ENCODE measurements at regions not wholly inside any gene's neighbourhood (a gene's known extent, or its start where the extent isn't known, plus 50 kb on each side); places are given as distances from the start of the nearest gene placed in this dataset.

DNA sequence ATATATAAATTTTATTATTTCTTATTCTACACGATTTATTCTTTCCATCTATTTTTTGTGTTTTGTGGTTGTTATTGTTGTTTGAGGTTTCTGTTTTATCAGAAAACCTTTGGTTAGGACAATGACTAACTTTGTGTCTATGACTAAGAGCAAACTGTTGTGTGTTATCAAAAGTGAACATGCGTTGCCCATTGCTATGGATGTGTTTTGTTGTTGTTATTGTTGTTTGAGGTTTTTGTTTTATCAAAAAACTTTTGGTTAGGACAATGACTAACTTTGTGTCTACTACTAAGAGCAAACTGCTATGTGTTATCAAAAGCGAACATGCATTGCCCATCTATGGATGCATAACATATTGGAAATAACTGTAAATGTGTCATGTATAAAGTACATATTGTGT, 692.3 kb downstream of the SLITRK1 start (continued):
- TF ChIP-seq, protein P1, sequence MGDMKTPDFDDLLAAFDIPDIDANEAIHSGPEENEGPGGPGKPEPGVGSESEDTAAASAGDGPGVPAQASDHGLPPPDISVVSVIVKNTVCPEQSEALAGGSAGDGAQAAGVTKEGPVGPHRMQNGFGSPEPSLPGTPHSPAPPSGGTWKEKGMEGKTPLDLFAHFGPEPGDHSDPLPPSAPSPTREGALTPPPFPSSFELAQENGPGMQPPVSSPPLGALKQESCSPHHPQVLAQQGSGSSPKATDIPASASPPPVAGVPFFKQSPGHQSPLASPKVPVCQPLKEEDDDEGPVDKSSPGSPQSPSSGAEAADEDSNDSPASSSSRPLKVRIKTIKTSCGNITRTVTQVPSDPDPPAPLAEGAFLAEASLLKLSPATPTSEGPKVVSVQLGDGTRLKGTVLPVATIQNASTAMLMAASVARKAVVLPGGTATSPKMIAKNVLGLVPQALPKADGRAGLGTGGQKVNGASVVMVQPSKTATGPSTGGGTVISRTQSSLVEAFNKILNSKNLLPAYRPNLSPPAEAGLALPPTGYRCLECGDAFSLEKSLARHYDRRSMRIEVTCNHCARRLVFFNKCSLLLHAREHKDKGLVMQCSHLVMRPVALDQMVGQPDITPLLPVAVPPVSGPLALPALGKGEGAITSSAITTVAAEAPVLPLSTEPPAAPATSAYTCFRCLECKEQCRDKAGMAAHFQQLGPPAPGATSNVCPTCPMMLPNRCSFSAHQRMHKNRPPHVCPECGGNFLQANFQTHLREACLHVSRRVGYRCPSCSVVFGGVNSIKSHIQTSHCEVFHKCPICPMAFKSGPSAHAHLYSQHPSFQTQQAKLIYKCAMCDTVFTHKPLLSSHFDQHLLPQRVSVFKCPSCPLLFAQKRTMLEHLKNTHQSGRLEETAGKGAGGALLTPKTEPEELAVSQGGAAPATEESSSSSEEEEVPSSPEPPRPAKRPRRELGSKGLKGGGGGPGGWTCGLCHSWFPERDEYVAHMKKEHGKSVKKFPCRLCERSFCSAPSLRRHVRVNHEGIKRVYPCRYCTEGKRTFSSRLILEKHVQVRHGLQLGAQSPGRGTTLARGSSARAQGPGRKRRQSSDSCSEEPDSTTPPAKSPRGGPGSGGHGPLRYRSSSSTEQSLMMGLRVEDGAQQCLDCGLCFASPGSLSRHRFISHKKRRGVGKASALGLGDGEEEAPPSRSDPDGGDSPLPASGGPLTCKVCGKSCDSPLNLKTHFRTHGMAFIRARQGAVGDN (IDR thresholded peaks at IDR 0.05) = no peak
- TF ChIP-seq MEF2A (IDR thresholded peaks at IDR 0.05; ENCODE audit: insufficient read depth, low read depth, low read length) (no peak), MYC (IDR thresholded peaks at IDR 0.05; ENCODE audit: insufficient read depth, insufficient read length, insufficient replicate concordance, low read length, severe bottlenecking) (no peak)

- RAD21 ChIA-PET (ENCODE audit: unreplicated experiment) = no interaction called here
- no peak for ATAC-seq
Measured at GRCh38 chr13:83184819-83185218, 697.5 kb downstream of the SLITRK1 start.

More at GRCh38 chr13:83184819-83185218, 697.5 kb downstream of the SLITRK1 start:
- Histone ChIP-seq H3K27ac (ENCODE audit: control insufficient read depth, insufficient read depth) (no peak overlapping the region), H3K79me2 (ENCODE audit: control insufficient read depth, insufficient read depth, low read length) (no peaks in the 10 kb centered on the region), H4K20me1 (ENCODE audit: control insufficient read depth, insufficient read depth) (no peaks in the 10 kb centered on the region), H3K36me3 (ENCODE audit: control insufficient read depth in 2 of 2, insufficient read depth in 2 of 2, low read length in 1 of 2) (no peaks in the 10 kb centered on the region), H3K9me3 (replicated peaks; ENCODE audit: control insufficient read depth, insufficient read depth, low read length) (no peaks in the 10 kb centered on the region), H3K4me3 (no peak overlapping the region), H2AFZ (ENCODE audit: control insufficient read depth, low read depth, low read length) (no peak overlapping the region), H3K4me1 (ENCODE audit: control insufficient read depth, insufficient read depth, low read length) (no peaks in the 10 kb centered on the region), H3K4me2 (ENCODE audit: control insufficient read depth, insufficient read depth) (no peak overlapping the region), H3K9ac (ENCODE audit: control insufficient read depth, insufficient read depth, low read length) (no peak overlapping the region), H3K27me3 (replicated peaks in 1 of 2; ENCODE audit: control insufficient read depth in 2 of 2, insufficient read depth in 2 of 2, low read length in 1 of 2) (no peaks in the 10 kb centered on the region)
- SMC1A ChIA-PET (ENCODE audit: uncharacterized antibody, unreplicated experiment) = no interaction called here
- CTCF ChIA-PET = no interaction called here
- DNase-seq (ENCODE audit: low read depth, low spot score) = no peak
- TF ChIP-seq MTA2 (IDR thresholded peaks at IDR 0.05; ENCODE audit: low read depth) = no peak
- no peak for TF ChIP-seq RAD21 (IDR thresholded peaks at IDR 0.05; ENCODE audit: insufficient read depth, low read depth, low read length)
- TF ChIP-seq MEF2A (IDR thresholded peaks at IDR 0.05; ENCODE audit: insufficient read depth, low read depth, low read length) = no peak
- TF ChIP-seq, protein P2, sequence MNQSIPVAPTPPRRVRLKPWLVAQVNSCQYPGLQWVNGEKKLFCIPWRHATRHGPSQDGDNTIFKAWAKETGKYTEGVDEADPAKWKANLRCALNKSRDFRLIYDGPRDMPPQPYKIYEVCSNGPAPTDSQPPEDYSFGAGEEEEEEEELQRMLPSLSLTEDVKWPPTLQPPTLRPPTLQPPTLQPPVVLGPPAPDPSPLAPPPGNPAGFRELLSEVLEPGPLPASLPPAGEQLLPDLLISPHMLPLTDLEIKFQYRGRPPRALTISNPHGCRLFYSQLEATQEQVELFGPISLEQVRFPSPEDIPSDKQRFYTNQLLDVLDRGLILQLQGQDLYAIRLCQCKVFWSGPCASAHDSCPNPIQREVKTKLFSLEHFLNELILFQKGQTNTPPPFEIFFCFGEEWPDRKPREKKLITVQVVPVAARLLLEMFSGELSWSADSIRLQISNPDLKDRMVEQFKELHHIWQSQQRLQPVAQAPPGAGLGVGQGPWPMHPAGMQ (IDR thresholded peaks at IDR 0.05; ENCODE audit: borderline replicate concordance) = no peak
- TF ChIP-seq REST (IDR thresholded peaks at IDR 0.05; ENCODE audit: low read depth, low read length) = no peak
- no TSS peak for BruUV-seq (replicated peaks)
- no peak for FAIRE-seq
- 48% methylated on average over 2 of the region's 2 CpGs for WGBS (ENCODE audit: insufficient coverage, insufficient replicate concordance, low lambda C conversion rate, missing lambda C conversion rate)
- in situ Hi-C loops (cut with MboI) = no loop called here
- POLR2A ChIA-PET = no interaction called here
- intact Hi-C loops (cut with micrococcal nuclease; ENCODE audit: unreplicated experiment) = no loop called here

All from GM12878 (cell line).